ENCODE measurements at regions not wholly inside any gene's neighbourhood (a gene's known extent, or its start where the extent isn't known, plus 50 kb on each side); places are given as distances from the start of the nearest gene placed in this dataset.

DNA sequence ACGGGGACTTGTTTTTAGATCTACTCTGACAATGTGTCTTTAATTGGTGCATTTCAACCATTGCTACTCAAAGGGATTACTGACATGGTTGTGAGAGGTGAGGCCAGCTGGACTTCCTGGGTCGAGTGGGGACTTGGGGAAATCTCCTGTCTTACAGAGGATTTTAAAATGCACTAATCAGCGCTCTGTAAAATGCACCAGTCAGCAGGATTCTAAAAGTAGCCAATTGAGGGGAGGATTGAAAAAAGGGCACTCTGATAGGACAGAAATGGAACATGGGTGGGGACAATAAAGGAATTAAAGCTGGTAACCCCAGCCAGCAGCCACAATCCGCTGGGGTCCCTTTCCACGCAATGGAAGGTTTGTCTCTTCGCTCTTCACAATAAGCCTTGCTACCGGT lies 122.5 kb upstream of the SNRPN start:
- TF ChIP-seq IRF2 (CRISPR knock-in tag; IDR thresholded peaks at IDR 0.05; ENCODE audit: borderline replicate concordance, low read depth) (no peak), CBFB (CRISPR knock-in tag; IDR thresholded peaks at IDR 0.05; ENCODE audit: low read depth) (no peak), ZNF512 (CRISPR knock-in tag; IDR thresholded peaks at IDR 0.05; ENCODE audit: borderline replicate concordance) (no peak), ATF1 (CRISPR knock-in tag; IDR thresholded peaks at IDR 0.05) (no peak), ARID4B (CRISPR knock-in tag; IDR thresholded peaks at IDR 0.05; ENCODE audit: borderline replicate concordance) (no peak), ZNF281 (CRISPR knock-in tag; IDR thresholded peaks at IDR 0.05) (no peak), GABPB1 (CRISPR knock-in tag; IDR thresholded peaks at IDR 0.05) (no peak), CDX4 (CRISPR knock-in tag; IDR thresholded peaks at IDR 0.05; ENCODE audit: borderline replicate concordance) (no peak), NFATC4 (CRISPR knock-in tag; IDR thresholded peaks at IDR 0.05) (no peak), TEAD1 (CRISPR knock-in tag; IDR thresholded peaks at IDR 0.05) (no peak)
- TF ChIP-seq, protein P1, sequence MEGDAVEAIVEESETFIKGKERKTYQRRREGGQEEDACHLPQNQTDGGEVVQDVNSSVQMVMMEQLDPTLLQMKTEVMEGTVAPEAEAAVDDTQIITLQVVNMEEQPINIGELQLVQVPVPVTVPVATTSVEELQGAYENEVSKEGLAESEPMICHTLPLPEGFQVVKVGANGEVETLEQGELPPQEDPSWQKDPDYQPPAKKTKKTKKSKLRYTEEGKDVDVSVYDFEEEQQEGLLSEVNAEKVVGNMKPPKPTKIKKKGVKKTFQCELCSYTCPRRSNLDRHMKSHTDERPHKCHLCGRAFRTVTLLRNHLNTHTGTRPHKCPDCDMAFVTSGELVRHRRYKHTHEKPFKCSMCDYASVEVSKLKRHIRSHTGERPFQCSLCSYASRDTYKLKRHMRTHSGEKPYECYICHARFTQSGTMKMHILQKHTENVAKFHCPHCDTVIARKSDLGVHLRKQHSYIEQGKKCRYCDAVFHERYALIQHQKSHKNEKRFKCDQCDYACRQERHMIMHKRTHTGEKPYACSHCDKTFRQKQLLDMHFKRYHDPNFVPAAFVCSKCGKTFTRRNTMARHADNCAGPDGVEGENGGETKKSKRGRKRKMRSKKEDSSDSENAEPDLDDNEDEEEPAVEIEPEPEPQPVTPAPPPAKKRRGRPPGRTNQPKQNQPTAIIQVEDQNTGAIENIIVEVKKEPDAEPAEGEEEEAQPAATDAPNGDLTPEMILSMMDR (IDR thresholded peaks at IDR 0.05) = no peak
- TF ChIP-seq, protein P2, sequence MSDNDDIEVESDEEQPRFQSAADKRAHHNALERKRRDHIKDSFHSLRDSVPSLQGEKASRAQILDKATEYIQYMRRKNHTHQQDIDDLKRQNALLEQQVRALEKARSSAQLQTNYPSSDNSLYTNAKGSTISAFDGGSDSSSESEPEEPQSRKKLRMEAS (CRISPR knock-in tag; IDR thresholded peaks at IDR 0.05) = no peak
- TF ChIP-seq, protein P3, sequence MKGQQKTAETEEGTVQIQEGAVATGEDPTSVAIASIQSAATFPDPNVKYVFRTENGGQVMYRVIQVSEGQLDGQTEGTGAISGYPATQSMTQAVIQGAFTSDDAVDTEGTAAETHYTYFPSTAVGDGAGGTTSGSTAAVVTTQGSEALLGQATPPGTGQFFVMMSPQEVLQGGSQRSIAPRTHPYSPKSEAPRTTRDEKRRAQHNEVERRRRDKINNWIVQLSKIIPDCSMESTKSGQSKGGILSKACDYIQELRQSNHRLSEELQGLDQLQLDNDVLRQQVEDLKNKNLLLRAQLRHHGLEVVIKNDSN (CRISPR knock-in tag; IDR thresholded peaks at IDR 0.05) = no peak
- TF ChIP-seq, protein P4, sequence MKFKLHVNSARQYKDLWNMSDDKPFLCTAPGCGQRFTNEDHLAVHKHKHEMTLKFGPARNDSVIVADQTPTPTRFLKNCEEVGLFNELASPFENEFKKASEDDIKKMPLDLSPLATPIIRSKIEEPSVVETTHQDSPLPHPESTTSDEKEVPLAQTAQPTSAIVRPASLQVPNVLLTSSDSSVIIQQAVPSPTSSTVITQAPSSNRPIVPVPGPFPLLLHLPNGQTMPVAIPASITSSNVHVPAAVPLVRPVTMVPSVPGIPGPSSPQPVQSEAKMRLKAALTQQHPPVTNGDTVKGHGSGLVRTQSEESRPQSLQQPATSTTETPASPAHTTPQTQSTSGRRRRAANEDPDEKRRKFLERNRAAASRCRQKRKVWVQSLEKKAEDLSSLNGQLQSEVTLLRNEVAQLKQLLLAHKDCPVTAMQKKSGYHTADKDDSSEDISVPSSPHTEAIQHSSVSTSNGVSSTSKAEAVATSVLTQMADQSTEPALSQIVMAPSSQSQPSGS (CRISPR knock-in tag; IDR thresholded peaks at IDR 0.05; ENCODE audit: borderline replicate concordance, low read depth) = no peak
